Activated T-helper 17 cell treated with anti-CD3 and anti-CD28 coated beads, Interleukin-2, amount 50 U/mL, for 72 hours (primary cell): ENCODE measurements at regions not wholly inside any gene's neighbourhood (a gene's known extent, or its start where the extent isn't known, plus 50 kb on each side); places are given as distances from the start of the nearest gene placed in this dataset.

Experiments used
- ATAC-seq: fragments of 150-1000 bp; cut with Tn5 transposase; replicated peaks from 2 replicates; pipeline ENCODE4 v1.10.0; 2021; ENCODE audit warnings: mild to moderate bottlenecking, moderate library complexity
- H3K27ac Mint-ChIP-seq: one replicate; pipeline ENCODE4 v1.8.0; 2022; ENCODE audit warnings: mixed read lengths
- H3K27me3 Mint-ChIP-seq: one replicate; pipeline ENCODE4 v1.8.0; 2022; ENCODE audit warnings: mixed read lengths
- H3K36me3 Mint-ChIP-seq: one replicate; pipeline ENCODE4 v1.8.0; 2022; ENCODE audit warnings: low read depth, mild to moderate bottlenecking, mixed read lengths
- H3K4me1 Mint-ChIP-seq: one replicate; pipeline ENCODE4 v1.8.0; 2022; ENCODE audit warnings: mixed read lengths
- H3K4me3 Mint-ChIP-seq: one replicate; pipeline ENCODE4 v1.8.0; 2022; ENCODE audit warnings: mild to moderate bottlenecking, mixed read lengths
- H3K9me3 Mint-ChIP-seq: one replicate; pipeline ENCODE4 v1.8.0; 2022; ENCODE audit warnings: mixed read lengths

DNA sequence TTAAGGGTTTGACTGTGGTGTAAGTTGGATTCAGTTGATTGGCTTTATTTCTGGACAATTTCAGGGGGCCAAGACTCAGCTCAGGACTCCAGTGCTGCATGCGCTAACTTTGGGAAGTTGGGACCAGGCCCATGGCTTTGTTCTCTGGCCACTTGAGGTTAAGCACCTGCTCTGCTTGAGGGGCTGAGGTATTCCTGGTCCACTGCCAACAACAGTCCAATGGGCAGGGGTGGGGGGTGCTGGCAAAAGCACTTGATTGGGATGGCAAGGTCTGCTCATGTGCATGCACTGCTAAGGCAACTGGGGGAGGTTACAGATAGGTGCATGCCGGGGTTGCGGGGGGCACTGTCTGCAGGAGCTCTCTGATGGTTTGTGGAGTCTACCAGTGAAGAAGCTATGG lies 52.6 kb upstream of the ASB17 start:
- H3K4me1 Mint-ChIP-seq, result no peaks in the 10 kb centered on the region
- no peaks in the 10 kb centered on the region for H3K36me3 Mint-ChIP-seq
- ATAC-seq, result no peak
- H3K27me3 Mint-ChIP-seq, result peaks cover 13% of the 10 kb centered on the region
- no peak overlapping the region for H3K27ac Mint-ChIP-seq
- no peak overlapping the region for H3K4me3 Mint-ChIP-seq
- peaks cover 11% of the 10 kb centered on the region for H3K9me3 Mint-ChIP-seq

DNA sequence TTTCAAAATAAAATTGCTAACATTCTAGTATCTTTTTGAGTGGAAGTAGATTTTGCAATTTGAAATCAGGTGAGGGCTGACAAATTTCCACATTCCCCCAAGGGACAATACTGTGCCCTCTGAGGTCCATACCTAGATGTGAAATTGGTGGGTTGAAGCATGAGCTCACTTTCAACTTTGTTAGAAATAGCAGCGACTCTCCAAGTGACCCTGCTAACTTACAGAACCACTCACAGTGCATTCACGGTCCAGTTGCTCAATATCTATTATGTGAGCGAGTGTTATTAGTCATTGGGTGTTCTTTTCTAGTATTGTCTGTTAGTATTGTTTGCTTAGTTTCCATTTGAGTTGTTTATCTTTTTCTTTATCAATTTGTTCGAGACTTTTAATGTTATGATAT lies 53.6 kb upstream of the ASB17 start:
- no peak overlapping the region for H3K4me3 Mint-ChIP-seq
- ATAC-seq, result no peak

DNA sequence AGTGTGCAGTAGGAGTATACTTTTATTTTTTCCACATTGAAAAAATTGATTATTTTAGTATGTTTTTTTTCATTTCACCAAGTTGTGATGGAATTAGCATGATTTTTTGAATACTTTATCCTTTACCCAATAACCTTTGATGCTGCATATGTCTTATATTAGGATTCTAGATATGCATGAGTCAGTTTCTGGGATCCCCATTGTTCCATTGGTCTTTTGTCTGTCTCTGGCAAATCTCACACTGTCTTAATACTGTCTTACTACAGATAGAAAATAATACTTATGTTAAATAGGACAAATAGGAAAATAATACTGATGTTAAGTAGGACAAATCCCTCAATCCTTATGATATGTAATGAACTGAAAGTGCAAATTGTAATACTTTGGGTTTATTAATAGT lies 54.3 kb upstream of the ASB17 start:
- Mint-ChIP-seq H3K9me3 (peaks cover 11% of the 10 kb centered on the region), H3K36me3 (no peaks in the 10 kb centered on the region), H3K4me3 (no peak overlapping the region), H3K27ac (no peak overlapping the region), H3K4me1 (no peaks in the 10 kb centered on the region), H3K27me3 (peaks cover 7% of the 10 kb centered on the region)
- no peak for ATAC-seq

More for the DNA sequence above, 53.6 kb upstream of the ASB17 start:
- H3K27ac Mint-ChIP-seq, result no peak overlapping the region
- peaks cover 11% of the 10 kb centered on the region for H3K9me3 Mint-ChIP-seq
- H3K4me1 Mint-ChIP-seq, result no peaks in the 10 kb centered on the region
- H3K27me3 Mint-ChIP-seq, result peaks cover 13% of the 10 kb centered on the region
- no peaks in the 10 kb centered on the region for H3K36me3 Mint-ChIP-seq

DNA sequence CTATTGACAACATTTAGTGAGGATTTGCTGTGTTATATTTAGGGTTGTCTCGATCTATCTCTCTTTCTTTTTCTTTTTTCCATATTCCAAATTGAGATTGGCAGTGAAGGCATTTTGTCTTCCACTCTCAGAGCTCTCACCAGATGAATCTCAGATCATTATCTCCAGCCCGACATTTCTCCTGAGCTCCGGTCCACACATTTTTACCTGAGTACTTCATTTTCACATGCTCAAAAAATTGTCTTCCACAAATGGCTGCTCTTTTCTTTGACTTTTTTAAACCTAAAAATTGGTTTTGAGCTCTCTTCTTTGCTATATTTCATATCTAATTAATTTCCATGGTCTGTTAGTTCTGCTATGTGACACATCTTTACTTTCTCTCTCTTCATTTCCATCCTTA lies 56.9 kb upstream of the ASB17 start:
- ATAC-seq, result no peak
- Mint-ChIP-seq H3K4me1 (no peaks in the 10 kb centered on the region), H3K9me3 (peaks cover 8% of the 10 kb centered on the region), H3K27ac (no peak overlapping the region), H3K4me3 (no peak overlapping the region), H3K36me3 (no peaks in the 10 kb centered on the region), H3K27me3 (peaks cover 8% of the 10 kb centered on the region)

DNA sequence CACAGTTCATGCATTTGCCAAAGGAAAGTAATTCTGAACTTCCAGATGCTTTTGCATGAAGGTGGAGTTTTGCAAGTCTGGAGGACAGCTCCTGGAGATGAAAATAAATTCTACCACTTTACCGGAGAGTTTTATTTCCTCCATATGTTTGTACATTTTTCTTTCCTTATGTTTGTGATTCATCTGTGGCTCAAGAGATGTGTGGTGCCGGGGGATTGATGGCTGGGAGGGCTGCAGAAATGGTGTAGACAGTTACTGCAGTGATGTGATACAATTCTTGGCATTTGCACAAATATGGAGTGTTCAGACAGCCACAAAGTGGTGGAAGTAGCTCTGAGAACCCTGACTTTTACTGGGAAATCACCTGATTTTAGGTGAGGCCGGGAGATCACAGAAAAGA lies 58.5 kb upstream of the ASB17 start:
- Mint-ChIP-seq H3K4me3 (no peak overlapping the region), H3K9me3 (no peaks in the 10 kb centered on the region), H3K4me1 (no peaks in the 10 kb centered on the region), H3K36me3 (no peaks in the 10 kb centered on the region), H3K27me3 (peaks cover 6% of the 10 kb centered on the region), H3K27ac (no peak overlapping the region)
- no peak for ATAC-seq

DNA sequence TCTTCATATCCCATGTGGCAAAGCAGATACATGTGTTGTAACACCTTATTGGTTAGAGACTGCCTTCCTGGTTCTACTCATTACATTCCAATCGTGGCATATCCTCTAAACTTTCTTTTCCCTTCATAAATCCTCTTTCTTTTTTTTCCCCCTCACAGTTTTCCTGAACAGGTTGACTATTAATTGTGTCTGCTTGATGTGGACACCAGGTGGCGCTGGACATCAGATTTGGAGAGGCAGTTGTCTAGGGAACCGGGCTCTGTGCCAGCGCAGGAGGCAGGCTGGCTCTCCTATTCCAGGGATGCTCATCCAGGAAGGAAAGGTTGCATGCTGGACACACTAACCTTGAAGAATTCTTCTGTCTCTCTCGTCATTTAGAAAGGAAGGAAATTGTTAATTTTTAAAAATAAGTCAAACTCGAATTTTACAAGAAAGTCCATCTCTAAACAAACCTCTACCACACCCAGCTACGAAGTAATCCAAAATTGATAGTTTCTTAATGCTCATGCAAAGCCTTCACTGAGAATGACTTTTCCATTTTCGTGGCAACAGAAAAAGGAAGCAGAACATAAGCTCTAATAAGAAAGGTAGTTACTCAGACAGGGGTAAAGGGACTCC lies 59.4 kb upstream of the ASB17 start:
- Mint-ChIP-seq H3K27me3 (peaks cover 6% of the 10 kb centered on the region), H3K4me1 (no peaks in the 10 kb centered on the region), H3K9me3 (no peaks in the 10 kb centered on the region), H3K27ac (no peak overlapping the region), H3K36me3 (no peaks in the 10 kb centered on the region), H3K4me3 (no peak overlapping the region)
- ATAC-seq, result peak; percentile 43

DNA sequence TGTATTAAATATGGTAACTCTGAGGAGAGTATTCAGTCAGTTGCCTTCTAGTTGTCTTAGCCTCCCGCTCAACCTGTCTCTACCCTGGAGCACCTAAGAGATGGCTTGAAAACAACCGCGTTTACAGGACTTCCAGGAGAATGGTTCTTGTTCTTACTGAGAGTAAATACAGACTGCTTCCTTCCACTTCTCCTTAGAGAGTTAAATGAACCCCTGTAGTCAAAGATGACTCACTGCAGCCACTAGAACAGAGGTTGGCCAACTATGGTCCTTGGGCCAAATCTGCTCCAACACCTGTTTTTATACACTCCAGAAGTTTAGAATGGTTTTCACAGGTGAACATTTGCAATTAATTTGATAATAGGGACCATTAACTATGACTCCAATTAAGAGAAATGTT lies 60.1 kb upstream of the ASB17 start:
- Mint-ChIP-seq H3K27ac (no peak overlapping the region), H3K36me3 (no peaks in the 10 kb centered on the region)
- no peak for ATAC-seq

DNA sequence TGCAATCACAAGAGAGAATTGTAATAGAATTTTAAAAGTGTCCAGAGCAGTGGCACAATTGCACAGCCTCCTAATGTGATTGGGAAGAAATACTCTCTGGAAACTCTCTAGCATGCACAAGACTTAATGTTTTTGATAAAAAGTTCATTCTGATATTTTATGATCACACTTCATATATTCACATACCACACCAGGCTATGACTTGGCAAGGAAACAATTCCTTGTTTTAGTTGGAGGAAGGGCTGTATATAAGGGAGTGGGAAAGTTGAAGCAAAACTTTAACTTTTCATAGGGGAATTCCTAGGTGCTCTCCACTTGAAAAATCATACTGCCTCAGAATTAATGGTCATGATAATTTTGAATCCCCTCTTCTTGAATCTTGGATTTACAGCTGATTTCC lies 61.5 kb upstream of the ASB17 start:
- Mint-ChIP-seq H3K27ac (no peak overlapping the region), H3K27me3 (peaks cover 3% of the 10 kb centered on the region), H3K36me3 (no peaks in the 10 kb centered on the region), H3K4me3 (no peak overlapping the region), H3K4me1 (no peaks in the 10 kb centered on the region), H3K9me3 (no peaks in the 10 kb centered on the region)
- no peak for ATAC-seq

More for the DNA sequence above, 60.1 kb upstream of the ASB17 start:
- Mint-ChIP-seq H3K9me3 (no peaks in the 10 kb centered on the region), H3K4me3 (no peak overlapping the region), H3K27me3 (peaks cover 6% of the 10 kb centered on the region), H3K4me1 (no peaks in the 10 kb centered on the region)

DNA sequence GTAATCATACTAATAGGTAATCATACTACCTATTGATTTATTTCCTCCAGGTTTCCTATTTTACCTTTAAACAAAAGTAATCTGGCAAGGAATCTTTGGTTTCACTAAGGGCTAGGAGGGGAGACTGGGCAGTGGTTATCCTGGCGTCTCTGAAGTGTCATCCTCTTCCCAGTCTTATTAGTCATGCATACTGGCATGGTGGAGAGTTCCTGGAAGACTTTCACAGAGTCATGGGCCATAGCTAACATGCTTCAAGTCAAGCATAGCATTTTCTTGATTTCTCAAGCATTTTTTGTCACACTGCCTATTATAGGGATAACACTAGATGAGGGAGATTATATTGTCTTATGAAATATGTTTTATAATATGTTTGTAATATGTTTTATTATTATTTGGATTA lies 64.0 kb upstream of the ASB17 start:
- no peaks in the 10 kb centered on the region for H3K4me1 Mint-ChIP-seq
- no peaks in the 10 kb centered on the region for H3K36me3 Mint-ChIP-seq
- ATAC-seq, result no peak
- no peaks in the 10 kb centered on the region for H3K9me3 Mint-ChIP-seq
- no peak overlapping the region for H3K4me3 Mint-ChIP-seq
- peaks cover 3% of the 10 kb centered on the region for H3K27me3 Mint-ChIP-seq
- no peak overlapping the region for H3K27ac Mint-ChIP-seq

DNA sequence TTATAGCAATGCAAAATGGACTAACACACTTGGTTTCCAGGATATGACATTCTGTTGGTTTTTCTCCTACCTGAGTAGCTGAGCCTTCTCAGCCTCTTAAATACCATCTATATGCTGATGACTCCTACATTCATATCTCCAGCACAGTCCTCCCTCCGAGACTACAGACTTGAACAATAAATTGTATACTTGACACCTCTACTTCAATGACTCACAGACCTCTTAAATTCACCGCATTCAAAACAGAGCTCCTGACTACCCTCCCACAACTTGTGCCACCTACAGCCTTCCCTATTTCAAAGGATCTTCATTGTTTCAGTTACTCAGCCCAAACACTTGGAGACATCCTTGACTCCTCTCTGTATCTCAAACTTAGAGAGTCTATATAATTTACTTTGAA lies 66.8 kb upstream of the ASB17 start:
- Mint-ChIP-seq H3K9me3 (no peaks in the 10 kb centered on the region), H3K4me3 (no peak overlapping the region), H3K27ac (no peak overlapping the region), H3K36me3 (no peaks in the 10 kb centered on the region), H3K27me3 (peaks cover under 1% of the 10 kb centered on the region), H3K4me1 (no peaks in the 10 kb centered on the region)
- peak; percentile 51 for ATAC-seq

DNA sequence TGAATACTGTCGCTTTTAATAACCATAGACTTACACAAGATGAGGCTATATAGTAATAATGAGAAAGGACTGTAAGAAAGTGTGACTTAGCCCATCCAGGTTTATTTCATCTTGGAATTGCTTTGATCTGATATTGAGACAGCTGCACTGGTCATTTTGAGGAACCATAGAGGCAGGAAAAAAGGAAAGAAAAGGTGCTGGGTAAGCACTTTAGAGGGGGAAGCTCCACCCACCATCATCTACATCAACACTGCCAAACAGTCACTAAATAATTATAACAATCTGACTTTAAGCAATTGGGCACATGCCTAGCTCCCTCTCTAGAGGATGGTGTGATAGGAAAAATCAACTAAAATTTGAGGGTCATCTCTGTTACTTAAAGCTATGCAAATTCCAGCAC lies 70.6 kb upstream of the ST6GALNAC3 start:
- no peaks in the 10 kb centered on the region for H3K4me1 Mint-ChIP-seq
- no peaks in the 10 kb centered on the region for H3K9me3 Mint-ChIP-seq
- no peak overlapping the region for H3K27ac Mint-ChIP-seq
- no peaks in the 10 kb centered on the region for H3K27me3 Mint-ChIP-seq
- ATAC-seq, result no peak
- H3K36me3 Mint-ChIP-seq, result no peaks in the 10 kb centered on the region
- H3K4me3 Mint-ChIP-seq, result no peak overlapping the region

DNA sequence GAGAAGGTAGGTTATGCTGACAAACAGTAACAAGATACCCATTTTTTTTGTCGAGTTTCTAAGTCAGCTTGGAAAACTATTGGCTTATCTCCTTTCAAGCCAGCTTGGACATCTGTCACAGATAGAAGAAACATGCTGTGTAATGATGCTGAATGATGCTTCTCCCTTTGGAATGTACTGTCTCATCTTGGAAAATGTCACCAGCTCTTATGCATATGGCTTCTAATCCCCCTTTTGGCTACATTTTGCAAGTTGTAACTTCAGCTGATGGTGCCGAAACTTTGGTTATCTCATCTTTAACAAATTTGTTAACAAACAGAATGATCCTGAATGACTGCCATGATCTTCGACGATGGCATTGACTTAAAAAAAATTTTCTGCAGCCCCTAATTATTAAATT lies 68.8 kb upstream of the ST6GALNAC3 start:
- no peak for ATAC-seq
- H3K36me3 Mint-ChIP-seq, result no peaks in the 10 kb centered on the region
- no peaks in the 10 kb centered on the region for H3K9me3 Mint-ChIP-seq
- H3K4me3 Mint-ChIP-seq, result no peak overlapping the region
- no peaks in the 10 kb centered on the region for H3K4me1 Mint-ChIP-seq
- no peaks in the 10 kb centered on the region for H3K27me3 Mint-ChIP-seq
- no peak overlapping the region for H3K27ac Mint-ChIP-seq

DNA sequence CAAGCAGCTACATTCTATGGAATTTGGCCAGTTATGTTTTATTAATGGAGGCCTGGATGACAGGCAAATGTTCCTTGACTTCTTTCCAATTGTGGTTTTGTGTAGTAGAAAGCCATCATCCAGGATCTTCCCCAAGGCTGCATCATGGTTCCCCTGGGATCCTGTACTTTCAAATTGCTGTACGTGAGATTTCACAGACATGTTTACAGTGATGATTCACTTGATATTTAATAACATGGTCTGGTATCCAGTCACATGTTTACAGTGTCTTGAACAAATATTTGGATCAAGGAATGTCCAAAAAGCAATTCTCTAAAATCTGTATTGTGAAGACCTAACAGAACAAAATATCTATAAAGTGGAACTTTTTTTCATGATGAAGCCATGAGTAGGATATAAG lies 68.3 kb upstream of the ST6GALNAC3 start:
- H3K27me3 Mint-ChIP-seq, result peaks cover 3% of the 10 kb centered on the region
- H3K4me1 Mint-ChIP-seq, result no peaks in the 10 kb centered on the region
- H3K27ac Mint-ChIP-seq, result no peak overlapping the region
- no peaks in the 10 kb centered on the region for H3K9me3 Mint-ChIP-seq
- ATAC-seq, result no peak
- no peak overlapping the region for H3K4me3 Mint-ChIP-seq
- no peaks in the 10 kb centered on the region for H3K36me3 Mint-ChIP-seq

DNA sequence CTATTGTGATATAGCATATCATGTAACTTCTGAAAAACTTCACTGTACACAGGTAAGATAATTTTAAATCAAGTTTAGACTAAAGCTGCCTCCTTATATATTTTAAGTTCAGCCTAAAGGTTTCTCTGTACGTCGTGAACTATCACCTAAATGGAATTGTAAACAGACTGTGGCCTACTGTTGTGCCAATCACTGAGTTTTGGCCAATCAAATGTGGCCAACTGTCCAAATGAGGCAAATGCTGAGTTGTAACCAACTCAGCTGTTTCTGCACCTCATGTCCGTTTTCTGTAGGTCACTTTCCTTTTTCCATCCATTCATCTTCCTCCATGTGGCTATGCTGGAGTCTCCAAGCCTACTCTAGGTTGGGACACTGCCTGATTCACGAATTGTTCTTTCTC lies 63.7 kb upstream of the ST6GALNAC3 start:
- H3K27me3 Mint-ChIP-seq, result peaks cover 5% of the 10 kb centered on the region
- H3K9me3 Mint-ChIP-seq, result no peaks in the 10 kb centered on the region
- H3K36me3 Mint-ChIP-seq, result no peaks in the 10 kb centered on the region
- H3K4me3 Mint-ChIP-seq, result no peak overlapping the region
- no peaks in the 10 kb centered on the region for H3K4me1 Mint-ChIP-seq
- ATAC-seq, result no peak
- no peak overlapping the region for H3K27ac Mint-ChIP-seq

DNA sequence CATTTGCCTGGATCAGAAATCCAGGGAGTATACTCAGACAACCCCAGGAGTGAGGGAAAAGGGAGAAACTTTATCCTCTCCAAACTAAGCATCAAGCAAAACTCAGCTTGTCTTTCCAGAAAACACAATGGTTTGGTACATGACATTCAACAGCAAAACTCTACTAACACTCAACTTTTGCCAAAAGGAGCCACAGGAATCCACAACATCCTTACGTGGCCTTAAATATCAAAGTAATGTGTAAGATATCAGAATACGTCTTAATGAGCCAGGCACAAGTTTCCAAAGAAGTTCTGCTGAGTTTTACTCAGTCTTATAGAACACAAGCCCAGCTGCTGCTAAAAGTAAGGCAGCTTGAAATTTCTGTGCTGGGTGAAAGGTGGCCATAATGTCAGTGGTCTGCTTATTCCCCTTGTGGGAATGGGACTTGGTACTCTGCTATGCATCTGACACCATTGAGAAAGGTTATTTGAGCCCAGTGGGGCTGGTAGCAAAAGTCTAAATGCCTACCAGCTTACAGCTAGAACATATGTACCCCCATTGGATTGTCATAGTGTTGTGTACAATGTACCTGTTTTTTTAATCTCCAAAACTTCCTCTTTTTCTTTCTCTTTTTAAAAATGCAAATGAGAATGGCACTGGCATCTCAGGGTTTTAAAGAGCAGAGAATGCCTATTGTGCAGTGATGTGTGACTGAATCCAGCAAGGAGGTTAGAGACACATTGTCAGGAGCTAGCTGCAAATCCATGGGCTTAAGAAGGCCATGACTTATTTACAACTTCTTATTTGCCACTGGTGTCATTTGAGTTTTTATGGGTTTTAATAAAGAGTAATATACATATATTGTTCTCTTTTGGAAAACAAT lies 62.0 kb upstream of the ST6GALNAC3 start:
- Mint-ChIP-seq H3K36me3 (no peaks in the 10 kb centered on the region), H3K27me3 (peaks cover 5% of the 10 kb centered on the region), H3K4me1 (no peaks in the 10 kb centered on the region), H3K27ac (no peak overlapping the region), H3K9me3 (no peaks in the 10 kb centered on the region), H3K4me3 (no peak overlapping the region)
- no peak for ATAC-seq
